Osteocyte (in vitro differentiated cells): ENCODE measurements at regions not wholly inside any gene's neighbourhood (a gene's known extent, or its start where the extent isn't known, plus 50 kb on each side); places are given as distances from the start of the nearest gene placed in this dataset.

ENCODE experiments used
- DNase-seq: peaks from one replicate; pipeline ENCODE4 v3.0.0; 2021; ENCODE audit warnings: mixed read lengths; ENCODE audit not compliant: unreplicated experiment; ENCODE audit errors: extremely low spot score
- H3K27ac Mint-ChIP-seq: one replicate; pipeline ENCODE4 v1.8.0; 2021; ENCODE audit warnings: mild to moderate bottlenecking, mixed read lengths; ENCODE audit not compliant: unreplicated experiment
- H3K27me3 Mint-ChIP-seq: one replicate; pipeline ENCODE4 v1.8.0; 2021; ENCODE audit warnings: mixed read lengths; ENCODE audit not compliant: unreplicated experiment
- H3K36me3 Mint-ChIP-seq: one replicate; pipeline ENCODE4 v1.8.0; 2021; ENCODE audit warnings: mixed read lengths; ENCODE audit not compliant: unreplicated experiment
- H3K4me1 Mint-ChIP-seq: one replicate; pipeline ENCODE4 v1.8.0; 2021; ENCODE audit warnings: mixed read lengths; ENCODE audit not compliant: unreplicated experiment
- H3K4me3 Mint-ChIP-seq: one replicate; pipeline ENCODE4 v1.8.0; 2021; ENCODE audit warnings: mild to moderate bottlenecking, moderate library complexity, mixed read lengths; ENCODE audit not compliant: unreplicated experiment
- H3K9me3 Mint-ChIP-seq: one replicate; pipeline ENCODE4 v1.8.0; 2021; ENCODE audit warnings: mixed read lengths; ENCODE audit not compliant: unreplicated experiment
- TF ChIP-seq, protein P1 (sequence below): fragments of 200-600 bp; sonication (generic); IDR thresholded peaks from 2 replicates; pipeline ENCODE4 v1.5.0; 2021; ENCODE audit warnings: antibody characterized with exemption, mild to moderate bottlenecking, moderate library complexity

DNA sequence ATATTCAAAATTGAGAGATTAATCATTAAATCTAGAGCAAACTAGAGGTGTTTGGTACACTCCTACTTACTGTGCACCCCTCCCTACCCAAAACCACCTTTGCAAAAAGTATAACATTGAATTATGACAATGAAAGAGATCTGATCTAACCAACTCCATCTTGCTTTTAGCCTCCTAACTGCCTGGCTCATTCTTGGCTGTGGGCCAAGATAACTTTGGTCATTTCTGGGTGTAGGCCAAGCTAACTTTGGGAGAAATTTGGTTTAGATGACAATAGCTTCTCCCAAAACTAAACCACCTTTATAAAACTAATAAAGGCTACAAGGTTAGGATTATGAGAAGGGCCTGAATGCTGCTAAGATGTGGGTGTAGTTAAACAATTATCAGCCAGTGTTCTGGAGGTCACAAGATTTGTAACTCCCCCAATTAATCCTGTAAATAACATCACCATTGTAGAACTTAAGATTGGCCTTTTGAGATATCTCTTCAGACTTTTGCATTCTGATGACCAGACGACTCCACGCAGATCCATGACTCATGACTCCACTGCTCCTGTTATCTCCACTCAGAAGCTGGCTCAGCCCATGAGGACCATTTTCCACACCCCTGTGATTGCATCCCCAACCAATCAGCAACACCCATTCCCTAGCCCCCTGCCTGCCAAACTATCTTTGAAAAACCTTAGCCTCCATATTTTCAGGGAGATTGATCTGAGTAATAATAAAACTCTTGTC lies 160.2 kb downstream of the FBXO15 start:
- TF ChIP-seq, protein P1, sequence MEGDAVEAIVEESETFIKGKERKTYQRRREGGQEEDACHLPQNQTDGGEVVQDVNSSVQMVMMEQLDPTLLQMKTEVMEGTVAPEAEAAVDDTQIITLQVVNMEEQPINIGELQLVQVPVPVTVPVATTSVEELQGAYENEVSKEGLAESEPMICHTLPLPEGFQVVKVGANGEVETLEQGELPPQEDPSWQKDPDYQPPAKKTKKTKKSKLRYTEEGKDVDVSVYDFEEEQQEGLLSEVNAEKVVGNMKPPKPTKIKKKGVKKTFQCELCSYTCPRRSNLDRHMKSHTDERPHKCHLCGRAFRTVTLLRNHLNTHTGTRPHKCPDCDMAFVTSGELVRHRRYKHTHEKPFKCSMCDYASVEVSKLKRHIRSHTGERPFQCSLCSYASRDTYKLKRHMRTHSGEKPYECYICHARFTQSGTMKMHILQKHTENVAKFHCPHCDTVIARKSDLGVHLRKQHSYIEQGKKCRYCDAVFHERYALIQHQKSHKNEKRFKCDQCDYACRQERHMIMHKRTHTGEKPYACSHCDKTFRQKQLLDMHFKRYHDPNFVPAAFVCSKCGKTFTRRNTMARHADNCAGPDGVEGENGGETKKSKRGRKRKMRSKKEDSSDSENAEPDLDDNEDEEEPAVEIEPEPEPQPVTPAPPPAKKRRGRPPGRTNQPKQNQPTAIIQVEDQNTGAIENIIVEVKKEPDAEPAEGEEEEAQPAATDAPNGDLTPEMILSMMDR, result no peak
- no peaks in the 10 kb centered on the region for H3K27me3 Mint-ChIP-seq
- no peaks in the 10 kb centered on the region for H3K4me1 Mint-ChIP-seq
- H3K36me3 Mint-ChIP-seq, result no peaks in the 10 kb centered on the region
- no peak overlapping the region for H3K27ac Mint-ChIP-seq
- H3K9me3 Mint-ChIP-seq, result peaks cover 18% of the 10 kb centered on the region
- H3K4me3 Mint-ChIP-seq, result no peak overlapping the region
- no peak for DNase-seq

DNA sequence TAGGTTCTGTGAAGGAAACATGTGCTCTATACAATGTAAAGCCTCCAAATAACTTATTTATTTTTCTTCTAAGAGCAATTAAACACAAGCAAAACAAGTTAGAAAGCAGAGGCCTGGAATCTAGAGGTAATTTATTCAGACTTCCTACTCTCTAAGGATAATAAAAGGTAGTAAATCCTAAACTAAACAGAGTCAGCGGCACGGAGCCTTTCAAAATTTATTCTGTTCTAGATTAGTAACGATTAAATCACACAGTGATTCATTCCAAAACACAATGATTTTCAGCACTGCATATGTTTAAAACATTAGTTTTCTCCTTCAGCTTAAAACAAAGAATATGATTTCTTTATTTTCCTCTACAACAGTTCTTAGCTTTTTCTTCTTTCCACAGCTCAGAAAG lies 160.9 kb downstream of the FBXO15 start:
- TF ChIP-seq, protein P1, result no peak
- no peak for DNase-seq
- H3K4me3 Mint-ChIP-seq, result no peak overlapping the region
- H3K27me3 Mint-ChIP-seq, result no peaks in the 10 kb centered on the region
- peaks cover 13% of the 10 kb centered on the region for H3K9me3 Mint-ChIP-seq
- no peaks in the 10 kb centered on the region for H3K4me1 Mint-ChIP-seq
- H3K36me3 Mint-ChIP-seq, result no peaks in the 10 kb centered on the region
- H3K27ac Mint-ChIP-seq, result no peak overlapping the region

- no peak for DNase-seq
- no peaks in the 10 kb centered on the region for H3K36me3 Mint-ChIP-seq
- no peaks in the 10 kb centered on the region for H3K4me1 Mint-ChIP-seq
- H3K27ac Mint-ChIP-seq, result no peak overlapping the region
- peaks cover 9% of the 10 kb centered on the region for H3K9me3 Mint-ChIP-seq
- TF ChIP-seq, protein P1, result no peak
- H3K27me3 Mint-ChIP-seq, result no peaks in the 10 kb centered on the region
- H3K4me3 Mint-ChIP-seq, result no peak overlapping the region
Observed at GRCh38 chr18:73985855-73986625, 161.6 kb downstream of the FBXO15 start.

DNA sequence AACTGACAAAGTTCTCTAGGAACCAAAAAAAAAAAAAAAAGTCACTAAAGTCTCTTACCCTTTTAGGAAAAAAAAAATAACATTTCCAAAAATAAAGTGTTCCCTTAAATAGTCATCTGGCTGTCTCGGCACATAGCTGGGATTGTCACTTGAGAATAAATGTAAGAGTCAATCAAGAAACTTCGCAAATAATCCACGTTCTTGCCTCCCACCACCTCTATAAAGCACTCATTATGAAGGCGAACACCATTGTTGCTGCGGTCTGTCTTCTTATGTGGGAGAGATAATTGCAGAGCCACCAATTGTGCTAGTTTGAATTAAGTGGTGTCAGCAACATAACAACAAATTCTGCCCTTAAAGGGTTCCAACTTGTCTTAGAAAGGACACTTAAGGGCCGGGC lies 163.7 kb downstream of the FBXO15 start:
- no peak for DNase-seq
- H3K4me1 Mint-ChIP-seq, result no peaks in the 10 kb centered on the region
- no peak overlapping the region for H3K27ac Mint-ChIP-seq
- H3K4me3 Mint-ChIP-seq, result no peak overlapping the region
- H3K9me3 Mint-ChIP-seq, result peaks cover 12% of the 10 kb centered on the region
- no peaks in the 10 kb centered on the region for H3K36me3 Mint-ChIP-seq
- TF ChIP-seq, protein P1, result no peak
- no peaks in the 10 kb centered on the region for H3K27me3 Mint-ChIP-seq

- Mint-ChIP-seq H3K36me3 (no peaks in the 10 kb centered on the region), H3K27me3 (no peaks in the 10 kb centered on the region), H3K9me3 (peaks cover 9% of the 10 kb centered on the region), H3K4me3 (no peak overlapping the region), H3K4me1 (no peaks in the 10 kb centered on the region), H3K27ac (no peak overlapping the region)
- TF ChIP-seq, protein P1, result no peak
- DNase-seq, result no peak
Observed at GRCh38 chr18:73983496-73983895, 164.1 kb downstream of the FBXO15 start.
